Fibroblast of lung (primary cell): ENCODE measurements at regions not wholly inside any gene's neighbourhood (a gene's known extent, or its start where the extent isn't known, plus 50 kb on each side); places are given as distances from the start of the nearest gene placed in this dataset.

Experiments
- CTCF ChIP-seq, 2 donors: IDR thresholded peaks in 1 of 2; conservative IDR thresholded peaks in 1 of 2; 1 replicate in 1 of 2; 2 replicates in 1 of 2; pipeline ENCODE4 v1.5.1; 2011 to 2012; ENCODE audit warnings: low read length in 2 of 2, control low read depth in 1 of 2, inconsistent platforms in 1 of 2, low read depth in 1 of 2, mild to moderate bottlenecking in 1 of 2
- EZH2 ChIP-seq: IDR thresholded peaks from 2 replicates; pipeline ENCODE4 v1.5.1; 2012; ENCODE audit warnings: low read length, control low read depth, mild to moderate bottlenecking; ENCODE audit errors: missing control alignments

GRCh38 chr2:198558176-198558575, 753.8 kb downstream of the PLCL1 start:
- no peak for TF ChIP-seq CTCF (conservative IDR thresholded peaks at IDR 0.05 in 1 of 2, IDR thresholded peaks at IDR 0.05 in 1 of 2; ENCODE audit: low read depth in 1 of 2, low read length in 2 of 2)
- TF ChIP-seq EZH2, result no peak
